Mucosa of rectum (tissue), 2 donors: ENCODE measurements at regions not wholly inside any gene's neighbourhood (a gene's known extent, or its start where the extent isn't known, plus 50 kb on each side); places are given as distances from the start of the nearest gene placed in this dataset.

Experiments used
- H3K27ac ChIP-seq, 2 donors: one replicate each; pipeline ENCODE4 v1.7.0; 2013; ENCODE audit warnings: inconsistent platforms in 2 of 2, low read depth in 2 of 2, low read length in 2 of 2
- H3K27me3 ChIP-seq, 2 donors: one replicate each; pipeline ENCODE4 v1.7.0; 2013; ENCODE audit warnings: low read length in 2 of 2; ENCODE audit not compliant: control insufficient read depth in 2 of 2, insufficient read depth in 2 of 2
- H3K36me3 ChIP-seq, 2 donors: one replicate each; pipeline ENCODE4 v1.7.0; 2013; ENCODE audit warnings: low read length in 2 of 2; ENCODE audit not compliant: control insufficient read depth in 2 of 2, insufficient read depth in 2 of 2
- H3K4me1 ChIP-seq, 2 donors: one replicate each; pipeline ENCODE4 v1.7.0; 2013; ENCODE audit warnings: low read length in 2 of 2, mild to moderate bottlenecking in 1 of 2; ENCODE audit not compliant: control insufficient read depth in 2 of 2, insufficient read depth in 2 of 2
- H3K4me3 ChIP-seq, 2 donors: one replicate each; pipeline ENCODE4 v1.7.0; 2013; ENCODE audit warnings: low read length in 2 of 2
- H3K9ac ChIP-seq, 2 donors: one replicate each; pipeline ENCODE4 v1.7.0; 2013; ENCODE audit warnings: low read length in 2 of 2, low read depth in 1 of 2, mild to moderate bottlenecking in 1 of 2
- H3K9me3 ChIP-seq, 2 donors: one replicate each; pipeline ENCODE4 v1.7.0; 2013; ENCODE audit warnings: low read length in 2 of 2; ENCODE audit not compliant: control insufficient read depth in 2 of 2
- donor health status: healthy.
- donor health status: Normal muscosa, but diverticular disease.

DNA sequence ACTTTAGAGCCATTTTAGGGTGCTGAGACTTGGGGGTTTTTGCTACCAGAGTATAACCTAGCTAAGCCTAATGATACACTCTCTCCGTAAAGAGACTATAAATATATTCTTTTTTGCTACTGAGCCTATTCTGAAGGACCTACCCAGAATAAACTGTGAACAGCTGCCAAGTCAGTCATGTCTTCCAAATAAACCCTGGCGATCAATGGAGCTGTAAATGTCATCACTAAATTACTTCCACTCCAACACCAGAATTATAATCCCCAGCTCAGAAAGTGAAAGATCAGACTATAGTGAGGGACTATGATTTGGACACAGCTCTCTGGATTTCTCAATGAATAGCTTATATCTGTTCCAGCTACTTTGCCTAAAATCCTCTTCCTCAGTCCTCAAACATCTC lies 178.9 kb downstream of the METTL4 start:
- no peaks in the 10 kb centered on the region for H3K4me1 ChIP-seq
- H3K27me3 ChIP-seq, result no peaks in the 10 kb centered on the region
- no peak overlapping the region for H3K9ac ChIP-seq
- no peaks in the 10 kb centered on the region for H3K36me3 ChIP-seq
- H3K27ac ChIP-seq, result no peak overlapping the region
- H3K4me3 ChIP-seq, result no peak overlapping the region
- H3K9me3 ChIP-seq, result no peaks in the 10 kb centered on the region

DNA sequence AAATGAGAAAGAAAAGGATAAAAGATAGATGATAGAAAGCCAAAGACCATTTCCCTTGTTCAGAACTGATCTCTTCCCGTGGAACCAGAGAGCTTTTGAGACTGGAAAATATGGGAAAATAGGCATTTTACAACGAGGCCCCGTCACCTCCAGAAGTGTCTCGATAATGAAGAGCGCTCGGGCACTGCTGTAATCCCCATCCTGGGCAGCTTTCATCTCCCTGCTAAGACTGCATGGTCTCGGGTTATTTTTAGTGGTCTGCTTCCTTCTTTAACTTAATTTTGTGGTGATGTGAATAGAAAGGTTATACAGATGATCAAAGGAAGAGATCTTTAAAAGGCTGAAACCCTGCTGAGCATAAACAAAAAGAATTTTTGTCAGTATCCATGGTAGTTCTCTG lies 176.6 kb downstream of the METTL4 start:
- Histone ChIP-seq H3K4me1 (no peaks in the 10 kb centered on the region), H3K9me3 (no peaks in the 10 kb centered on the region), H3K4me3 (no peak overlapping the region), H3K27me3 (no peaks in the 10 kb centered on the region), H3K9ac (no peak overlapping the region), H3K36me3 (no peaks in the 10 kb centered on the region), H3K27ac (no peak overlapping the region)

DNA sequence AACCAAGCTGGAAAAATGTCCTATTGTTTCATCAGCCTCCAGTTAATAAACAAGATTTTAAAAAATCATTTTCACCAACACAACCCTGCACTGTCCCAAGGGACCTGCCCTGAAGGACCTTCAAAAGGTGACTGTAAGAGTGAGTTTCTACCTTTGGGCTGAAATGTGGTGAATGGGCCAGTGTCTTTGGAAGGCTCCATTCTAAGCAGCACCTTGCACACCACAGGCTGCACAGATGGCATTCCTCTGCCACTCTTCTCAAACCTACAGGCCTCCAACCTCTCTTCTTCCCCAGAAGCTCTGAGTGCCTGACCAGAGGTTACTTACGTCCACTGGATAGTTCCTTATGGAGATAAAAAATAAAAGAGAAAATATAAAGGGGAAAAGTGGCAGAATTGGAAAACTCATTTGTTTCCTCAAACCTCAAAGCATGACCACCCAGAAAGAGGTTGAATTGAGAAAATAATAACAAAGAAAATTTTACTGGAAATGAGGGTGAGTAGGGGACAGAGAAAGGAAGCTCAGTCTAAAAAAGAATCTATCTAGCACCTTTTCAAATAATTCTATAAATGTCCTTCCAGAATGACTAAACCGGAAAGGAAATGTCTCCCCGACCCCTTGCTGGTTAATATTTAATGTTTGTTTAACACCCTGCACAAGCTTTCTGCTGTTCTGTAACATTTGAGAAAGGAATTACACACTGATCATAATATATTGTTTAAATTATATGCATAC lies 175.7 kb downstream of the METTL4 start:
- Histone ChIP-seq H3K36me3 (no peaks in the 10 kb centered on the region), H3K27me3 (no peaks in the 10 kb centered on the region), H3K4me3 (no peak overlapping the region), H3K9me3 (no peaks in the 10 kb centered on the region), H3K27ac (no peak overlapping the region), H3K4me1 (no peaks in the 10 kb centered on the region), H3K9ac (no peak overlapping the region)

DNA sequence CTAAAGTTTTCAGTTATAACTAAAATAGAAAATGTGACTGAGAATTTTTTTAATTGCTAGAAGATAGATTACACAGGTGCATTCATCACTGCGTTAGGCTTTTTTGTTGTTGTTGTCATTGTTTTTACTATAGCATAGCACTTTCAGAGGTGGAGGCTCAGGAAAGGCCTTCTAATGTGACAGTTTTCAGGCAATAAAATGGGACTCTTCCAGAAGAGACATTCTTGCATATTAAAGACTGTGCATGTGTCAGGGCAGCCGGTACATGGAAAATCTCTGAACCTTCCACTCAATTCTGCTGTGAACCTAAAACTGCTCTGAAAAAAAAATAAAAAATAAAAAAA lies 175.2 kb downstream of the METTL4 start:
- H3K9me3 ChIP-seq, result no peaks in the 10 kb centered on the region
- no peaks in the 10 kb centered on the region for H3K4me1 ChIP-seq
- H3K4me3 ChIP-seq, result no peak overlapping the region
- no peaks in the 10 kb centered on the region for H3K36me3 ChIP-seq
- no peak overlapping the region for H3K27ac ChIP-seq
- H3K9ac ChIP-seq, result no peak overlapping the region
- H3K27me3 ChIP-seq, result no peaks in the 10 kb centered on the region

- Histone ChIP-seq H3K4me3 (no peak overlapping the region), H3K36me3 (no peaks in the 10 kb centered on the region), H3K9ac (no peak overlapping the region), H3K9me3 (no peaks in the 10 kb centered on the region), H3K27ac (no peak overlapping the region), H3K27me3 (no peaks in the 10 kb centered on the region), H3K4me1 (no peaks in the 10 kb centered on the region)
These were observed 170.6 kb downstream of the METTL4 start for GRCh38 chr18:2400701-2401196.

- no peak overlapping the region for H3K27ac ChIP-seq
- H3K4me1 ChIP-seq, result no peaks in the 10 kb centered on the region
- no peaks in the 10 kb centered on the region for H3K9me3 ChIP-seq
- H3K36me3 ChIP-seq, result no peaks in the 10 kb centered on the region
- no peak overlapping the region for H3K4me3 ChIP-seq
- no peak overlapping the region for H3K9ac ChIP-seq
- H3K27me3 ChIP-seq, result no peaks in the 10 kb centered on the region
These were observed 169.2 kb downstream of the METTL4 start for GRCh38 chr18:2402084-2402483.

DNA sequence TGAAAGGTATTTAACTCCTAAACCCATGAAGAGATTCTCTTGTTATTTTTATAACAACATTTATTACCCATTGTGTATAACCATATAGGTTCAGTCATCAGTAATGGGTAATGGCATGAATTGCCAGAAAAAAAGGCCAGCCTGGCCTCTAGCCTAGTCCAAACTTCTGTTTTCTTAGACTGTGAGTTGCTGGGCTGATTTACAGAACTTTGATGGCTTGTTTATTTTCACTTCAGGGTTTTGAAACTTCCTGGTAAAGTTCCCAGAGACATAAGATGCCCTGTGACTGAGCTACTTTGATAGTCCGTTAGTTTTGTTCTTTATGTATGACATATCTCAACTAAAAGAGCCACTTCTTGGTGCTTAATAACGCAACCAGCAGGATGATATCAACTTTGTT lies 164.8 kb downstream of the METTL4 start:
- no peak overlapping the region for H3K9ac ChIP-seq
- no peak overlapping the region for H3K4me3 ChIP-seq
- no peaks in the 10 kb centered on the region for H3K36me3 ChIP-seq
- no peaks in the 10 kb centered on the region for H3K4me1 ChIP-seq
- no peak overlapping the region for H3K27ac ChIP-seq
- no peaks in the 10 kb centered on the region for H3K9me3 ChIP-seq
- no peaks in the 10 kb centered on the region for H3K27me3 ChIP-seq

GRCh38 chr18:2407961-2408360 lies 163.3 kb downstream of the METTL4 start:
- no peak overlapping the region for H3K27ac ChIP-seq
- no peak overlapping the region for H3K4me3 ChIP-seq
- H3K4me1 ChIP-seq, result no peaks in the 10 kb centered on the region
- H3K36me3 ChIP-seq, result no peaks in the 10 kb centered on the region
- H3K9me3 ChIP-seq, result no peaks in the 10 kb centered on the region
- no peaks in the 10 kb centered on the region for H3K27me3 ChIP-seq
- no peak overlapping the region for H3K9ac ChIP-seq

DNA sequence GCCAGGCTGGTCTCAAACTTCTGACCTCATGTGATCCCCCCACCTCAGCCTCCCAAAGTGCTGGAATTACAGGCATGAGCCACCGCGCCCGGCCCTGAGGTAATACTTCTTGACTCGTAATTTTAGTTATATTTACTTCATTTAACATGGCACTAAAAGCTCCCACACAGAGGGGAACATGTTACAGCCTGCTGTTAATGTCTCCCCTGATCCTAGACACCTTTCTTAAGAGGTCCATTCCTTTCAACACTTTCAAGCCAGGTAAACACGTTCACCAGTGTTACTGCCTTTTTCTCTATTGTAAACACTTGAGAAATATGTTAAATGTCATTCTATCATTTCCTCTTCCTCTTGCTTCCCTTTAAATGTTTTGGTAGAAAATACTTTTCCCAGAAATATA lies 161.4 kb downstream of the METTL4 start:
- no peak overlapping the region for H3K4me3 ChIP-seq
- no peaks in the 10 kb centered on the region for H3K4me1 ChIP-seq
- H3K9me3 ChIP-seq, result no peaks in the 10 kb centered on the region
- no peak overlapping the region for H3K9ac ChIP-seq
- no peak overlapping the region for H3K27ac ChIP-seq
- no peaks in the 10 kb centered on the region for H3K36me3 ChIP-seq
- H3K27me3 ChIP-seq, result no peaks in the 10 kb centered on the region

- Histone ChIP-seq H3K9ac (no peak overlapping the region), H3K27me3 (no peaks in the 10 kb centered on the region), H3K4me1 (no peaks in the 10 kb centered on the region), H3K9me3 (no peaks in the 10 kb centered on the region), H3K27ac (no peak overlapping the region), H3K4me3 (no peak overlapping the region), H3K36me3 (no peaks in the 10 kb centered on the region)
These were observed 160.6 kb downstream of the METTL4 start for GRCh38 chr18:2410688-2411087.
